Stomach (tissue), 4 donors: ENCODE measurements at regions not wholly inside any gene's neighbourhood (a gene's known extent, or its start where the extent isn't known, plus 50 kb on each side); places are given as distances from the start of the nearest gene placed in this dataset.

Source experiments
- CTCF ChIP-seq, 7 experiments: fragments of 450-650 bp in 4 of 7; fragments of 200-600 bp in 3 of 7; sonication (generic) in 3 of 7; IDR thresholded peaks; one replicate each; pipeline ENCODE4 v1.5.1; 2016 to 2019; ENCODE audit warnings: antibody characterized with exemption in 7 of 7, control low read depth in 2 of 7, mild to moderate bottlenecking in 1 of 7
- EP300 ChIP-seq: sonication (generic); formaldehyde crosslinking; IDR thresholded peaks from one replicate; pipeline ENCODE4 v1.6.1; 2017; ENCODE audit warnings: antibody characterized with exemption
- POLR2AphosphoS5 ChIP-seq, 3 donors: sonication (generic); formaldehyde crosslinking; IDR thresholded peaks; one replicate each; pipeline ENCODE4 v1.6.1; 2016; ENCODE audit warnings: antibody characterized with exemption in 3 of 3

- TF ChIP-seq POLR2AphosphoS5 (IDR thresholded peaks at IDR 0.05) (no peak), CTCF (IDR thresholded peaks at IDR 0.05) (no peak), EP300 (no peak)
These were observed 83.7 kb upstream of the BTG1 start for GRCh38 chr12:92229381-92229780.
